ENCODE measurements at regions not wholly inside any gene's neighbourhood (a gene's known extent, or its start where the extent isn't known, plus 50 kb on each side); places are given as distances from the start of the nearest gene placed in this dataset.

DNA sequence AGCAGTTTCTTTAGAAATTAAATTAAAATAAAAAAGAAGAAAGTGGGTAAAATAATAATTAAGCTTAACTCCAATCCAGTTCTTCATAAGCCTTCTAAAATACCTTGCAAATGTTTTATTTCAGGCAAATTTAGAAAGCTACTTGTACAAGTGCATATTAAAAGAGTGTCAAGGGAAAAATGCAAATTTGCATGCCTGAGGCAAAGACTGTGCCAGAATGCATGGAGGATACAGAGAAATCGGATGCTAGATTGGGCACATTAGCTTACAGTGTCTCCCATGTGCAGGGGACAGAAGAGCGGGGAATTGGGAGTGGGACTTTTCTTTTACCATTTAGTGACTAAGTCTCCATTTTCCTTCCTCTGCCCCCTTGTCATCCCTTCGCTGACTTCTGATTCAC is 173.0 kb upstream of the NWD2 start:
- TF ChIP-seq CTCF (IDR thresholded peaks at IDR 0.05 in 4 of 5, conservative IDR thresholded peaks at IDR 0.05 in 1 of 5) (no peak), POLR2A (IDR thresholded peaks at IDR 0.05) (no peak)

Measured in gastrocnemius medialis (tissue), 4 donors.